ENCODE measurements at regions not wholly inside any gene's neighbourhood (a gene's known extent, or its start where the extent isn't known, plus 50 kb on each side); places are given as distances from the start of the nearest gene placed in this dataset.

DNA sequence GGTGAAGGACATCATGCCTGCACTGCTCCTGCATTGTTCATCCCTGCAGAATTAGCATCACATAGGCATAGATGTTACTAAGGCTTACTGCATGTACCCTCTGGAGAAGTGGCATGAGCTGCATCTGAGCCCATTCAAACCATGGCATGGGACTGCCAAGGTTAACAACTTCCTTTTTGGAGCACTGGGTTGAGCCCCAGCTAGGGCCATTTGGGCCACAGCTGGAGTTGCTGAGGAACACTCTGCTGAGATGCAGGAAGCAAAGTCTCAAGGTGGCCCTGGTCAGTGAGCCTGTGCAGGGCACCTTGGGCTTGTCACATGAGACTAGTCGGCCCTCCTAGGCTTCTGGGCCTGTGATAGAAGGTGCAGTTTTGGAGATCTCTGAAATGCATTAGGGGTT, 511.2 kb downstream of the C12orf50 start:
- H3K9me3 ChIP-seq (ENCODE audit: low read length), result no peaks in the 10 kb centered on the region
- no peaks in the 10 kb centered on the region for H3K27me3 ChIP-seq (ENCODE audit: insufficient read depth, low read length)
- no peaks in the 10 kb centered on the region for H3K4me1 ChIP-seq (ENCODE audit: insufficient read depth, low read length, severe bottlenecking)
- no peaks in the 10 kb centered on the region for H3K79me2 ChIP-seq (ENCODE audit: insufficient read depth, low read length)
- no peaks in the 10 kb centered on the region for H3K9me2 ChIP-seq (ENCODE audit: low read depth, low read length)
- H3K4me3 ChIP-seq (ENCODE audit: low read depth, low read length, poor library complexity, severe bottlenecking), result no peak overlapping the region
- no peaks in the 10 kb centered on the region for H3F3A ChIP-seq (ENCODE audit: insufficient read depth, low read length)
- no peak overlapping the region for H2AFZ ChIP-seq (ENCODE audit: low read length)
- H3K27ac ChIP-seq (ENCODE audit: low read depth, low read length, poor library complexity, severe bottlenecking), result no peak overlapping the region
- no peak for TF ChIP-seq EZH2 (IDR thresholded peaks at IDR 0.05; ENCODE audit: borderline replicate concordance, low read length)
- TF ChIP-seq, protein P1, sequence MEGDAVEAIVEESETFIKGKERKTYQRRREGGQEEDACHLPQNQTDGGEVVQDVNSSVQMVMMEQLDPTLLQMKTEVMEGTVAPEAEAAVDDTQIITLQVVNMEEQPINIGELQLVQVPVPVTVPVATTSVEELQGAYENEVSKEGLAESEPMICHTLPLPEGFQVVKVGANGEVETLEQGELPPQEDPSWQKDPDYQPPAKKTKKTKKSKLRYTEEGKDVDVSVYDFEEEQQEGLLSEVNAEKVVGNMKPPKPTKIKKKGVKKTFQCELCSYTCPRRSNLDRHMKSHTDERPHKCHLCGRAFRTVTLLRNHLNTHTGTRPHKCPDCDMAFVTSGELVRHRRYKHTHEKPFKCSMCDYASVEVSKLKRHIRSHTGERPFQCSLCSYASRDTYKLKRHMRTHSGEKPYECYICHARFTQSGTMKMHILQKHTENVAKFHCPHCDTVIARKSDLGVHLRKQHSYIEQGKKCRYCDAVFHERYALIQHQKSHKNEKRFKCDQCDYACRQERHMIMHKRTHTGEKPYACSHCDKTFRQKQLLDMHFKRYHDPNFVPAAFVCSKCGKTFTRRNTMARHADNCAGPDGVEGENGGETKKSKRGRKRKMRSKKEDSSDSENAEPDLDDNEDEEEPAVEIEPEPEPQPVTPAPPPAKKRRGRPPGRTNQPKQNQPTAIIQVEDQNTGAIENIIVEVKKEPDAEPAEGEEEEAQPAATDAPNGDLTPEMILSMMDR (IDR thresholded peaks at IDR 0.05; ENCODE audit: low read length), result no peak
- H3K9ac ChIP-seq (ENCODE audit: low read length), result no peak overlapping the region
- H4K20me1 ChIP-seq (ENCODE audit: insufficient read depth, low read length), result no peaks in the 10 kb centered on the region
- no peaks in the 10 kb centered on the region for H3K36me3 ChIP-seq (ENCODE audit: insufficient read depth, low read length)
- no peak overlapping the region for H3K4me2 ChIP-seq (ENCODE audit: low read length)

DNA sequence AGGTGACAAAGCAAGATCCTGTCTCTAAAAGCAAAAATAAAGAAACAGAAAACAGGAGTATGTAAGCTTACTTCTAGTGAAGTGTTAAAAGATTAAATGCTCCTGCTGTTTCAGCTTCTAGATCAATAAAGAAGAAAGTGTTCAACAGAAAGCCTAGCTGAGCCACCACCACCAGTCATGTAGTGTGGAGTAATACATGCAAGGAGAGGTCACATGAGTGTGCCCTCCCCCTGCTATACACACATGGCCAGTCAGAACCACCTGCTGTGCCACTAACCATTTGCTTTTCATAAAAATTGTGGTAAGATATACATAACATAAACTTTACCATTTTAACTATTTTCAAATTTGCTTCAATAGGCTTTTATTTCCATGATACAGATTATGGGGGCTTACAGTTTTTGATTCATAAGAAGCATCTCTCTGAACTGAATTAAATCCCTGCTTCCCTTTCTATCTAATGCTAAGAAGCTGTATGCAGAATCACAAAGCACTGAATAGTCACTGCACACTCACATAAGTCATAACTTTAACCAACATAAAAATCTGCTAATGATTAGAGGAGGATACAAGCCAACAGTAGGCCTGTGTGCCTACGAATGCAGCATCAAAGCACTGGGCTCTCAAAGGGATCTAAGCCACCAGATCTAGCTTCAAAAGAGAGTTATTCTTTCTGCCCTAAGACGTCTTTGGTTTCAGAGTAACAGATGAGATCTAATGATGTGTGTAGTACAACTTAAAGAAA, 515.5 kb downstream of the C12orf50 start:
- Histone ChIP-seq H3F3A (ENCODE audit: insufficient read depth, low read length) (no peaks in the 10 kb centered on the region), H3K36me3 (ENCODE audit: insufficient read depth, low read length) (no peaks in the 10 kb centered on the region), H3K4me1 (ENCODE audit: insufficient read depth, low read length, severe bottlenecking) (no peaks in the 10 kb centered on the region), H3K79me2 (ENCODE audit: insufficient read depth, low read length) (no peaks in the 10 kb centered on the region), H3K27ac (ENCODE audit: low read depth, low read length, poor library complexity, severe bottlenecking) (no peak overlapping the region), H3K4me2 (ENCODE audit: low read length) (no peak overlapping the region), H3K9ac (ENCODE audit: low read length) (no peak overlapping the region), H2AFZ (ENCODE audit: low read length) (no peak overlapping the region), H3K9me3 (ENCODE audit: low read length) (no peaks in the 10 kb centered on the region), H3K27me3 (ENCODE audit: insufficient read depth, low read length) (no peaks in the 10 kb centered on the region), H3K4me3 (ENCODE audit: low read depth, low read length, poor library complexity, severe bottlenecking) (no peak overlapping the region), H3K9me2 (ENCODE audit: low read depth, low read length) (no peaks in the 10 kb centered on the region), H4K20me1 (ENCODE audit: insufficient read depth, low read length) (no peaks in the 10 kb centered on the region)
- TF ChIP-seq EZH2 (IDR thresholded peaks at IDR 0.05; ENCODE audit: borderline replicate concordance, low read length), result no peak
- TF ChIP-seq, protein P1 (IDR thresholded peaks at IDR 0.05; ENCODE audit: low read length), result no peak

DNA sequence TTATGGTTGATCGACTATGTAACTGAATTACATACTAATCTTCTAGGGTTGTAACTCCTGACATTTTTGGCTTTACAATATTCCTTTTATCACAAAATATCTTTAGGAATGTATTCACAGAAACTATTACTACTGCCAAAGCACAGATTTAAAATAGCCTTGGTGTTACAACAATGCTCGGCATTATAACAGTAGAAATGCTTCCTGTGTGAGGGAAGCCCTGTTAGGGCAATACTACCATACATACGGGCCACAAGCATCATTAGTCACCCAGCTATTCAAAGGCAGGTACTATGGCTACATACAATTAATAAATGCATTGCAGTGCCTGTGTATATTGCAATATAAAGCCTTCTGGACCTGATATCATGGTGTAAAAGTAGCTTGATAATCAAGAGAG, 517.8 kb downstream of the C12orf50 start:
- H3F3A ChIP-seq (ENCODE audit: insufficient read depth, low read length), result no peaks in the 10 kb centered on the region
- H3K79me2 ChIP-seq (ENCODE audit: insufficient read depth, low read length), result no peaks in the 10 kb centered on the region
- H3K4me2 ChIP-seq (ENCODE audit: low read length), result no peak overlapping the region
- no peak overlapping the region for H3K4me3 ChIP-seq (ENCODE audit: low read depth, low read length, poor library complexity, severe bottlenecking)
- H3K36me3 ChIP-seq (ENCODE audit: insufficient read depth, low read length), result no peaks in the 10 kb centered on the region
- H3K27me3 ChIP-seq (ENCODE audit: insufficient read depth, low read length), result no peaks in the 10 kb centered on the region
- no peaks in the 10 kb centered on the region for H4K20me1 ChIP-seq (ENCODE audit: insufficient read depth, low read length)
- no peaks in the 10 kb centered on the region for H3K9me2 ChIP-seq (ENCODE audit: low read depth, low read length)
- H2AFZ ChIP-seq (ENCODE audit: low read length), result no peak overlapping the region
- H3K9ac ChIP-seq (ENCODE audit: low read length), result no peak overlapping the region
- no peak overlapping the region for H3K27ac ChIP-seq (ENCODE audit: low read depth, low read length, poor library complexity, severe bottlenecking)
- no peak for TF ChIP-seq EZH2 (IDR thresholded peaks at IDR 0.05; ENCODE audit: borderline replicate concordance, low read length)
- TF ChIP-seq, protein P1 (IDR thresholded peaks at IDR 0.05; ENCODE audit: low read length), result no peak
- no peaks in the 10 kb centered on the region for H3K4me1 ChIP-seq (ENCODE audit: insufficient read depth, low read length, severe bottlenecking)
- no peaks in the 10 kb centered on the region for H3K9me3 ChIP-seq (ENCODE audit: low read length)

Measured in OCI-LY1 (cell line).